Loucy (cell line): ENCODE measurements at regions not wholly inside any gene's neighbourhood (a gene's known extent, or its start where the extent isn't known, plus 50 kb on each side); places are given as distances from the start of the nearest gene placed in this dataset.

Source experiments
- EZH2phosphoT487 ChIP-seq: fragments of 200-600 bp; IDR thresholded peaks from 2 replicates; pipeline ENCODE4 v1.6.1; 2018; ENCODE audit warnings: antibody characterized with exemption, mild to moderate bottlenecking, moderate library complexity, borderline replicate concordance
- TF ChIP-seq, protein P1 (sequence below): fragments of 200-600 bp; sonication (generic); conservative IDR thresholded peaks from 2 replicates; pipeline ENCODE4 v1.5.1; 2014; ENCODE audit warnings: mild to moderate bottlenecking, antibody characterized with exemption, low read length

DNA sequence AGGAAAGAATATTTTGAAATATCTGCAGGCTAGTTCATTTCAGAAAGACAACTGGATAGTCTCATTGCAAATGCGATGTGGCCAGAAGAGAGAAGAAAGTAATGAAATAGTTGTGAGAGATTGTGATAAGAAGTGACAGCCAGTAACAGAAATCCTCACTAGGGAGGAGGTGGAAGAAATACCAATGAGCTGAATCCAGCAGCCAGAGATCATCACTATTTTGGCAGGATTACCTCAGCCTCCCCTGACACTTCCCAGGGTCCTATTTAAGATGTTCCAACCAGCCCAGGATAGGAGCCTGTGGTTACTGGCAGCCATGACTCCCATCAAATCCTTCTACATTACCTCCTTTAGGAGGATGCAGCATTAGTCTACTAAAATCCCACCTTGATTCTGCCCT, 76.7 kb upstream of the ARHGAP24 start:
- TF ChIP-seq, protein P1, sequence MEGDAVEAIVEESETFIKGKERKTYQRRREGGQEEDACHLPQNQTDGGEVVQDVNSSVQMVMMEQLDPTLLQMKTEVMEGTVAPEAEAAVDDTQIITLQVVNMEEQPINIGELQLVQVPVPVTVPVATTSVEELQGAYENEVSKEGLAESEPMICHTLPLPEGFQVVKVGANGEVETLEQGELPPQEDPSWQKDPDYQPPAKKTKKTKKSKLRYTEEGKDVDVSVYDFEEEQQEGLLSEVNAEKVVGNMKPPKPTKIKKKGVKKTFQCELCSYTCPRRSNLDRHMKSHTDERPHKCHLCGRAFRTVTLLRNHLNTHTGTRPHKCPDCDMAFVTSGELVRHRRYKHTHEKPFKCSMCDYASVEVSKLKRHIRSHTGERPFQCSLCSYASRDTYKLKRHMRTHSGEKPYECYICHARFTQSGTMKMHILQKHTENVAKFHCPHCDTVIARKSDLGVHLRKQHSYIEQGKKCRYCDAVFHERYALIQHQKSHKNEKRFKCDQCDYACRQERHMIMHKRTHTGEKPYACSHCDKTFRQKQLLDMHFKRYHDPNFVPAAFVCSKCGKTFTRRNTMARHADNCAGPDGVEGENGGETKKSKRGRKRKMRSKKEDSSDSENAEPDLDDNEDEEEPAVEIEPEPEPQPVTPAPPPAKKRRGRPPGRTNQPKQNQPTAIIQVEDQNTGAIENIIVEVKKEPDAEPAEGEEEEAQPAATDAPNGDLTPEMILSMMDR: no peak
- no peak for TF ChIP-seq EZH2phosphoT487
